Upper lobe of right lung (tissue), 1 donor: ENCODE measurements at regions not wholly inside any gene's neighbourhood (a gene's known extent, or its start where the extent isn't known, plus 50 kb on each side); places are given as distances from the start of the nearest gene placed in this dataset.

ENCODE experiments used
- ATAC-seq: fragments of 200-7000 bp; cut with Tn5 transposase; one replicate; pipeline ENCODE4 v1.9.1; 2020; ENCODE audit warnings: mild to moderate bottlenecking, moderate library complexity
- DNase-seq: peaks from one replicate; pipeline ENCODE4 v3.0.0-alpha.2; 2020
- H3K27ac ChIP-seq: fragments of 200-600 bp; one replicate; pipeline ENCODE4 v1.8.0; 2022
- H3K27me3 ChIP-seq: fragments of 200-600 bp; one replicate; pipeline ENCODE4 v1.8.0; 2022; ENCODE audit warnings: mild to moderate bottlenecking
- H3K36me3 ChIP-seq: fragments of 200-600 bp; one replicate; pipeline ENCODE4 v1.8.0; 2022
- H3K4me1 ChIP-seq: fragments of 200-600 bp; one replicate; pipeline ENCODE4 v1.8.0; 2022
- H3K4me3 ChIP-seq: fragments of 200-600 bp; one replicate; pipeline ENCODE4 v1.8.0; 2022; ENCODE audit warnings: mild to moderate bottlenecking
- H3K9me3 ChIP-seq: fragments of 200-600 bp; one replicate; pipeline ENCODE4 v1.8.0; 2022
- CTCF ChIP-seq: fragments of 200-600 bp; IDR thresholded peaks from one replicate; pipeline ENCODE4 v1.8.0; 2022; ENCODE audit warnings: antibody characterized with exemption
- intact Hi-C: fragments of 100-400 bp; cut with DNase I; formaldehyde crosslinking; loops from one replicate; pipeline ENCODE4 v1.11.0; 2022
- donor health status: DM: no; HTN: yes; CAD: no; lungs with severe emphysema.

DNA sequence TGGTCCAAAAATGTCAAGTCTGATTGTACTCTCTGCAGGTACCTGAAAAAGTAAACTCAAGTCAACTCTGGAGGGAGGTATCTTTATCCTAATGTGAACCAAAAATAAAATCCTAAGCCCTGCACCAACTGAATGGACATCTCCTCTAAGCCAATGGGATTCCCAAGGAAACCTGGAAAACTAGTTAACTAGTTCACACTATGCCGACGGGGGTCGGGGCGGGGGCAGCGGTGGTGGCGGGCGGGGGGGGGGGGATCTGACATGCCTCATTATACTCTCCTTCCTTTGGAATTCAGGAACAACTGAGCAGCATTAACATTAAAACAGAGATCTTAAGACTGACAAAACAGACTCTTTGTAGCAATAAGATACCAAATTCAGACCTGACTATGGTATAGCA, 452.6 kb upstream of the CAMK1G start:
- H3K9me3 ChIP-seq = no peaks in the 10 kb centered on the region

DNA sequence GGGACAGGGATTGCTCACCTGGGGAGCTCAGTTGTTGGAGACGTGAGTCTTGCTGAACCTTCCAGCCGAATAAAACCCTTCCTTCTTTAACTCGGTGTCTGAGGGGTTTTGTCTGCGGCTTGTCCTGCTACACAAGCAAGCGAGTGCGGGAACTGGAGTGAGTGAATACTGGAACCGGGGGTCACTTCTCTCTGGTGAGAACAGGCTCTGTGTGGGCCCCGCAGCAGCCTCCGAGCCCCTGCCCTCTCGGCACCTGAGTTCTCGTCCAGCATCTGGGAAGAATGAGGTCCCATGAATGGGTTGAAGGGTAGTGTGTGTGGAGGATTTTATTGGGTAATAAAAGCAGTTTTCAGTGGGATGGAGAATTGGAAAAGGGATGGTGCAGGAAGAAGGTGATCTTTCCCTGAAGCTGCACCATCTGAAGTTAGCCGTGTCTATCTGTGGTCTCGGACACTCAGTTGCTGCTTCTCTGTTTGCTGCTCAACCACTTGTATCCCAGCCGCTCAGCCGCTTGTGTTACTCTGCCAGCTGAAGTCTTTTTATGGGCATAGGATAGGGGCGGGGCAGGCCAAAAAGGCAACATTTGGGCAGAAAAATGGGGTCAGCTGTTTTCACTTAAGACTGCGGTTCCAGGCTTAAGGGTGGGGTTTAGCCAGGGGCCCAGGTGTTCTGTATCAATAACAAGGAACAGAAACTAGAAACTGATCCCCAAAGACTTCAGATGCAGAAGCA, 450.6 kb upstream of the CAMK1G start:
- H3K4me3 ChIP-seq = no peak overlapping the region
- H3K27ac ChIP-seq = no peak overlapping the region
- no peak for TF ChIP-seq CTCF
- no peaks in the 10 kb centered on the region for H3K9me3 ChIP-seq
- DNase-seq (no peak), ATAC-seq (no peak)
- intact Hi-C loops = no loop called here
- no peaks in the 10 kb centered on the region for H3K27me3 ChIP-seq
- no peaks in the 10 kb centered on the region for H3K36me3 ChIP-seq
- H3K4me1 ChIP-seq = no peaks in the 10 kb centered on the region

More for the DNA sequence above, 452.6 kb upstream of the CAMK1G start:
- TF ChIP-seq CTCF = no peak
- H3K36me3 ChIP-seq = no peaks in the 10 kb centered on the region
- ATAC-seq (no peak), DNase-seq (no peak)
- intact Hi-C loops = no loop called here
- H3K27ac ChIP-seq = no peak overlapping the region
- H3K4me1 ChIP-seq = no peaks in the 10 kb centered on the region
- no peak overlapping the region for H3K4me3 ChIP-seq
- H3K27me3 ChIP-seq = no peaks in the 10 kb centered on the region

- Histone ChIP-seq H3K36me3 (no peaks in the 10 kb centered on the region), H3K4me3 (no peak overlapping the region), H3K27me3 (no peaks in the 10 kb centered on the region), H3K4me1 (no peaks in the 10 kb centered on the region), H3K9me3 (no peaks in the 10 kb centered on the region), H3K27ac (no peak overlapping the region)
- DNase-seq (no peak), ATAC-seq (no peak)
- TF ChIP-seq CTCF = no peak
- intact Hi-C loops = no loop called here
These were observed 449.5 kb upstream of the CAMK1G start for GRCh38 chr1:209134001-209134400.

DNA sequence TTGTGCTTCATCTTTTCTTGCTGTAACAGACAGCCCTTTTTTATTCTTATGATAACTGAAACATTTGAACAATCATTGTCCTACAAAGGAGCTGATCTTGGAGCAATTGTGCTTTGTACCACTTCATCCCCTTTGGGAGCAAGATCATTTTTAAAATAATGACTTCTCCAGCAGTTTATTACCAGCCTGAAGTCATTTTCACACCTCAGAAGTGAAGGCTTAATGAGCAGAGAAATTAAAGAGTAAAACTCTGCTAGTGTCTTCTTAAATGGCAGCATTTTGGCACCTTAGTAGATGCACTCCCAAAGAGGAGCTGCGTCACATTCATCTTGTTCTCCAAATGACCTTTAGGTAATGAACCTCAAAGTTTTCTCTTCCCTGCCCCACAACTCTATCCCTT, 439.6 kb upstream of the CAMK1G start:
- Histone ChIP-seq H3K9me3 (no peaks in the 10 kb centered on the region), H3K4me3 (no peak overlapping the region), H3K27ac (no peak overlapping the region), H3K36me3 (no peaks in the 10 kb centered on the region), H3K27me3 (no peaks in the 10 kb centered on the region), H3K4me1 (no peaks in the 10 kb centered on the region)
- no peak for TF ChIP-seq CTCF
- DNase-seq (no peak), ATAC-seq (no peak)
- intact Hi-C loops = no loop called here

DNA sequence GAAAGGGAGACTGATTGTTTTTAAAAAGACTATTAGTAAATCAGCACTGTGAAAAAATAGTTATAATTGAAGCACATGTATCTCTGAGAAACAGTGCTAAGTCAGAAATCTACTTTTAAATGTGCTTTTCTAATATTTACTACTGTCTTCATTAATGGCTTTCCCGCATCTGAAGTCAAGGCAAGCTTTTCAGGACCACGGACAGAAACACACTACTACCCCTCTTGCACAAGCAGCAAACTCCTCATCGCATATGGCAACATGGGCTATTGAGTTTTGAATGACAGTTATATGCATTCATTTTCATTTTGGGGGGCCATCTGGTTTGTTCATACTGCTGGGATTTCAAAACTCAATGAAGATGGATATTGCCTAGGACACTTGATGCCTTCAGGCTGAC, 433.4 kb upstream of the CAMK1G start:
- Histone ChIP-seq H3K27ac (no peak overlapping the region), H3K27me3 (no peaks in the 10 kb centered on the region), H3K9me3 (no peaks in the 10 kb centered on the region), H3K36me3 (no peaks in the 10 kb centered on the region), H3K4me1 (no peaks in the 10 kb centered on the region), H3K4me3 (no peak overlapping the region)
- no peak for TF ChIP-seq CTCF
- no peak for DNase-seq
- intact Hi-C loops = no loop called here
- ATAC-seq = no peak

GRCh38 chr1:209153411-209153810, 430.1 kb upstream of the CAMK1G start:
- H3K4me3 ChIP-seq = no peak overlapping the region
- intact Hi-C loops = no loop called here
- H3K36me3 ChIP-seq = no peaks in the 10 kb centered on the region
- no peaks in the 10 kb centered on the region for H3K27me3 ChIP-seq
- ATAC-seq (no peak), DNase-seq (no peak)
- no peak for TF ChIP-seq CTCF
- no peak overlapping the region for H3K27ac ChIP-seq
- H3K9me3 ChIP-seq = no peaks in the 10 kb centered on the region
- peaks cover 3% of the 10 kb centered on the region for H3K4me1 ChIP-seq
